WI38 (cell line): ENCODE measurements at regions not wholly inside any gene's neighbourhood (a gene's known extent, or its start where the extent isn't known, plus 50 kb on each side); places are given as distances from the start of the nearest gene placed in this dataset.

Experiments used
- H3K4me3 ChIP-seq: 2 replicates; pipeline ENCODE4 v1.5.1; 2011; ENCODE audit warnings: low read depth, mild to moderate bottlenecking, control low read depth, low read length
- CTCF ChIP-seq: IDR thresholded peaks from 2 replicates; pipeline ENCODE4 v1.5.1; 2012; ENCODE audit warnings: low read depth, mild to moderate bottlenecking, control low read depth, low read length

- H3K4me3 ChIP-seq: no peak overlapping the region
- TF ChIP-seq CTCF: no peak
These were observed 445.3 kb upstream of the CITED2 start for GRCh38 chr6:139819776-139820175.

- no peak overlapping the region for H3K4me3 ChIP-seq
- TF ChIP-seq CTCF: no peak
These were observed 438.5 kb upstream of the CITED2 start for GRCh38 chr6:139812939-139813338.

- no peak overlapping the region for H3K4me3 ChIP-seq
- TF ChIP-seq CTCF: no peak
These were observed 427.3 kb upstream of the CITED2 start for GRCh38 chr6:139801571-139802321.

- TF ChIP-seq CTCF: no peak
- no peak overlapping the region for H3K4me3 ChIP-seq
These were observed 426.4 kb upstream of the CITED2 start for GRCh38 chr6:139800837-139801236.

- H3K4me3 ChIP-seq: no peak overlapping the region
- no peak for TF ChIP-seq CTCF
These were observed 416.1 kb upstream of the CITED2 start for GRCh38 chr6:139790527-139790926.

GRCh38 chr6:139784222-139784769 lies 409.8 kb upstream of the CITED2 start:
- no peak overlapping the region for H3K4me3 ChIP-seq
- TF ChIP-seq CTCF: no peak

- TF ChIP-seq CTCF: no peak
- H3K4me3 ChIP-seq: no peak overlapping the region
These were observed 405.7 kb upstream of the CITED2 start for GRCh38 chr6:139779988-139780774.
